Limb (tissue), 2 donors: ENCODE measurements at regions not wholly inside any gene's neighbourhood (a gene's known extent, or its start where the extent isn't known, plus 50 kb on each side); places are given as distances from the start of the nearest gene placed in this dataset.

ENCODE experiments used
- DNase-seq, 2 donors: peaks; one replicate each; pipeline ENCODE4 v3.0.0-alpha.2; 2016; ENCODE audit errors: extremely low spot score in 2 of 2

GRCh38 chr4:167652267-167652666 is 418.0 kb upstream of the SPOCK3 start:
- no peak for DNase-seq

- DNase-seq = no peak
Observed at GRCh38 chr4:167688660-167689142, 403.6 kb upstream of the ANXA10 start.

- DNase-seq = no peak
Observed at GRCh38 chr4:167702391-167702790, 389.9 kb upstream of the ANXA10 start.

GRCh38 chr4:167711517-167711916 is 380.8 kb upstream of the ANXA10 start:
- no peak for DNase-seq

- no peak for DNase-seq
Observed at GRCh38 chr4:167713756-167714155, 378.6 kb upstream of the ANXA10 start.

- DNase-seq = no peak
Observed at GRCh38 chr4:167715176-167715575, 377.2 kb upstream of the ANXA10 start.

- DNase-seq = no peak
Observed at GRCh38 chr4:167717495-167717894, 374.8 kb upstream of the ANXA10 start.

- peak in 1 of 2 donors; percentile 30 for DNase-seq
Observed at GRCh38 chr4:167721617-167722486, 370.5 kb upstream of the ANXA10 start.

- no peak for DNase-seq
Observed at GRCh38 chr4:167722487-167722808, 369.9 kb upstream of the ANXA10 start.

- DNase-seq = no peak
Observed at GRCh38 chr4:167724941-167725340, 367.4 kb upstream of the ANXA10 start.

- DNase-seq = no peak
Observed at GRCh38 chr4:167730769-167731168, 361.6 kb upstream of the ANXA10 start.

- no peak for DNase-seq
Observed at GRCh38 chr4:167745024-167745687, 347.2 kb upstream of the ANXA10 start.

- no peak for DNase-seq
Observed at GRCh38 chr4:167767281-167767680, 325.1 kb upstream of the ANXA10 start.

GRCh38 chr4:167774646-167775045 is 317.7 kb upstream of the ANXA10 start:
- DNase-seq = no peak

- DNase-seq = no peak
Observed at GRCh38 chr4:167775375-167775774, 317.0 kb upstream of the ANXA10 start.

- no peak for DNase-seq
Observed at GRCh38 chr4:167779280-167779679, 313.1 kb upstream of the ANXA10 start.

GRCh38 chr4:167779864-167780263 is 312.5 kb upstream of the ANXA10 start:
- no peak for DNase-seq

GRCh38 chr4:167784826-167785225 is 307.5 kb upstream of the ANXA10 start:
- no peak for DNase-seq

- no peak for DNase-seq
Observed at GRCh38 chr4:167785523-167785922, 306.8 kb upstream of the ANXA10 start.

- DNase-seq = no peak
Observed at GRCh38 chr4:167786504-167786903, 305.8 kb upstream of the ANXA10 start.

- DNase-seq = no peak
Observed at GRCh38 chr4:167787231-167787630, 305.1 kb upstream of the ANXA10 start.

GRCh38 chr4:167802463-167803212 is 289.7 kb upstream of the ANXA10 start:
- DNase-seq = no peak
